Panc1 (cell line): ENCODE measurements at regions not wholly inside any gene's neighbourhood (a gene's known extent, or its start where the extent isn't known, plus 50 kb on each side); places are given as distances from the start of the nearest gene placed in this dataset.

Experiments used
- POLR2AphosphoS5 ChIP-seq: IDR thresholded peaks from 2 replicates; pipeline ENCODE4 v1.6.1; 2012; ENCODE audit warnings: mild to moderate bottlenecking, low read depth, low read length, moderate library complexity
- SIN3A ChIP-seq: IDR thresholded peaks from 2 replicates; pipeline ENCODE4 v1.6.1; 2012; ENCODE audit warnings: low read depth, mild to moderate bottlenecking, low read length, moderate library complexity, borderline replicate concordance; ENCODE audit not compliant: insufficient read depth
- TCF7L2 ChIP-seq: IDR thresholded peaks from 2 replicates; pipeline ENCODE4 v1.6.1; 2011; ENCODE audit warnings: mild to moderate bottlenecking, low read depth, low read length, inconsistent platforms
- TF ChIP-seq, protein P1 (sequence below): fragments of 450-650 bp; IDR thresholded peaks from 2 replicates; pipeline ENCODE4 v1.5.1; 2017; ENCODE audit warnings: mild to moderate bottlenecking
- TF ChIP-seq, protein P2 (sequence below), 2 experiments: IDR thresholded peaks; 2 replicates each; pipeline ENCODE4 v1.6.1; 2011 to 2012; ENCODE audit warnings: low read depth in 2 of 2, control low read depth in 1 of 2, low read length in 1 of 2, mild to moderate bottlenecking in 1 of 2, moderate library complexity in 1 of 2; ENCODE audit not compliant: insufficient read depth in 1 of 2

DNA sequence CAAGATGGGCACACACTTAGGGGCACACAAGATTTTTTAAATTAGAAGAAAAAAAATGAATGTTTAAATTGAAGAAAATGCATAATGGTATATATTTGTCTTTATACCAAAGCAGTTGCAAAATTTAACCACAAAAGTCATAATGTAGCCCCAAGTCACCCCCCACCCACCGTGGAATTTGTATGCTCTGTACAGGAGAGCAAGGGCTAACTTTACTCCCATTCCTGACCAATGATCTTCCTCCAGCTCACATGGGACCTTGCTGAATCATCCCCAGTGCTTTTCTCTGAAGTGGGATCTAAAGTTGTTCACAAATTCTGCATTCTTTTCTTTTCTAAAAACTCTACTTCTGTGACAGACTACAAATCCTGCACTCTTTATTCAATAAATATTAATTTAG, 597.0 kb downstream of the UQCRFS1 start:
- TF ChIP-seq, protein P1, sequence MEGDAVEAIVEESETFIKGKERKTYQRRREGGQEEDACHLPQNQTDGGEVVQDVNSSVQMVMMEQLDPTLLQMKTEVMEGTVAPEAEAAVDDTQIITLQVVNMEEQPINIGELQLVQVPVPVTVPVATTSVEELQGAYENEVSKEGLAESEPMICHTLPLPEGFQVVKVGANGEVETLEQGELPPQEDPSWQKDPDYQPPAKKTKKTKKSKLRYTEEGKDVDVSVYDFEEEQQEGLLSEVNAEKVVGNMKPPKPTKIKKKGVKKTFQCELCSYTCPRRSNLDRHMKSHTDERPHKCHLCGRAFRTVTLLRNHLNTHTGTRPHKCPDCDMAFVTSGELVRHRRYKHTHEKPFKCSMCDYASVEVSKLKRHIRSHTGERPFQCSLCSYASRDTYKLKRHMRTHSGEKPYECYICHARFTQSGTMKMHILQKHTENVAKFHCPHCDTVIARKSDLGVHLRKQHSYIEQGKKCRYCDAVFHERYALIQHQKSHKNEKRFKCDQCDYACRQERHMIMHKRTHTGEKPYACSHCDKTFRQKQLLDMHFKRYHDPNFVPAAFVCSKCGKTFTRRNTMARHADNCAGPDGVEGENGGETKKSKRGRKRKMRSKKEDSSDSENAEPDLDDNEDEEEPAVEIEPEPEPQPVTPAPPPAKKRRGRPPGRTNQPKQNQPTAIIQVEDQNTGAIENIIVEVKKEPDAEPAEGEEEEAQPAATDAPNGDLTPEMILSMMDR: no peak
- TF ChIP-seq, protein P2, sequence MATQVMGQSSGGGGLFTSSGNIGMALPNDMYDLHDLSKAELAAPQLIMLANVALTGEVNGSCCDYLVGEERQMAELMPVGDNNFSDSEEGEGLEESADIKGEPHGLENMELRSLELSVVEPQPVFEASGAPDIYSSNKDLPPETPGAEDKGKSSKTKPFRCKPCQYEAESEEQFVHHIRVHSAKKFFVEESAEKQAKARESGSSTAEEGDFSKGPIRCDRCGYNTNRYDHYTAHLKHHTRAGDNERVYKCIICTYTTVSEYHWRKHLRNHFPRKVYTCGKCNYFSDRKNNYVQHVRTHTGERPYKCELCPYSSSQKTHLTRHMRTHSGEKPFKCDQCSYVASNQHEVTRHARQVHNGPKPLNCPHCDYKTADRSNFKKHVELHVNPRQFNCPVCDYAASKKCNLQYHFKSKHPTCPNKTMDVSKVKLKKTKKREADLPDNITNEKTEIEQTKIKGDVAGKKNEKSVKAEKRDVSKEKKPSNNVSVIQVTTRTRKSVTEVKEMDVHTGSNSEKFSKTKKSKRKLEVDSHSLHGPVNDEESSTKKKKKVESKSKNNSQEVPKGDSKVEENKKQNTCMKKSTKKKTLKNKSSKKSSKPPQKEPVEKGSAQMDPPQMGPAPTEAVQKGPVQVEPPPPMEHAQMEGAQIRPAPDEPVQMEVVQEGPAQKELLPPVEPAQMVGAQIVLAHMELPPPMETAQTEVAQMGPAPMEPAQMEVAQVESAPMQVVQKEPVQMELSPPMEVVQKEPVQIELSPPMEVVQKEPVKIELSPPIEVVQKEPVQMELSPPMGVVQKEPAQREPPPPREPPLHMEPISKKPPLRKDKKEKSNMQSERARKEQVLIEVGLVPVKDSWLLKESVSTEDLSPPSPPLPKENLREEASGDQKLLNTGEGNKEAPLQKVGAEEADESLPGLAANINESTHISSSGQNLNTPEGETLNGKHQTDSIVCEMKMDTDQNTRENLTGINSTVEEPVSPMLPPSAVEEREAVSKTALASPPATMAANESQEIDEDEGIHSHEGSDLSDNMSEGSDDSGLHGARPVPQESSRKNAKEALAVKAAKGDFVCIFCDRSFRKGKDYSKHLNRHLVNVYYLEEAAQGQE (IDR thresholded peaks at IDR 0.05; ENCODE audit: insufficient read depth in 1 of 2, low read depth in 2 of 2, low read length in 1 of 2): no peak
- TF ChIP-seq POLR2AphosphoS5 (no peak), SIN3A (no peak), TCF7L2 (no peak)
